Loucy (cell line): ENCODE measurements at regions not wholly inside any gene's neighbourhood (a gene's known extent, or its start where the extent isn't known, plus 50 kb on each side); places are given as distances from the start of the nearest gene placed in this dataset.

Experiments used
- H2AFZ ChIP-seq: fragments of 200-600 bp; sonication (generic); 2 replicates; pipeline ENCODE4 v1.6.0; 2016; ENCODE audit warnings: antibody characterized with exemption, mild to moderate bottlenecking, low read length, moderate library complexity
- H3F3A ChIP-seq: fragments of 200-600 bp; 2 replicates; pipeline ENCODE4 v1.6.0; 2016; ENCODE audit warnings: antibody characterized with exemption, low read depth, mild to moderate bottlenecking
- H3K27me3 ChIP-seq: fragments of 200-600 bp; sonication (generic); 2 replicates; pipeline ENCODE4 v1.6.1; 2014; ENCODE audit warnings: low read length, mild to moderate bottlenecking; ENCODE audit not compliant: insufficient read depth, poor library complexity, severe bottlenecking
- H3K36me3 ChIP-seq: fragments of 200-600 bp; sonication (generic); 2 replicates; pipeline ENCODE4 v1.6.1; 2016; ENCODE audit warnings: low read length; ENCODE audit not compliant: insufficient read depth
- H3K4me1 ChIP-seq: fragments of 200-600 bp; sonication (generic); 2 replicates; pipeline ENCODE4 v1.5.1; 2014; ENCODE audit warnings: low read length, mild to moderate bottlenecking; ENCODE audit not compliant: insufficient read depth, poor library complexity, severe bottlenecking
- H3K4me2 ChIP-seq: fragments of 200-600 bp; sonication (generic); 2 replicates; pipeline ENCODE4 v1.6.0; 2014; ENCODE audit warnings: antibody characterized with exemption, low read length, low read depth, mild to moderate bottlenecking; ENCODE audit not compliant: poor library complexity, severe bottlenecking
- H3K4me3 ChIP-seq: fragments of 200-600 bp; sonication (generic); 2 replicates; pipeline ENCODE4 v1.5.1; 2014; ENCODE audit warnings: low read length, mild to moderate bottlenecking, mixed read lengths; ENCODE audit not compliant: poor library complexity, severe bottlenecking
- H3K79me2 ChIP-seq: fragments of 200-600 bp; sonication (generic); 2 replicates; pipeline ENCODE4 v1.6.1; 2014; ENCODE audit warnings: low read length; ENCODE audit not compliant: insufficient read depth
- H3K9ac ChIP-seq: fragments of 200-600 bp; sonication (generic); 2 replicates; pipeline ENCODE4 v1.6.0; 2014; ENCODE audit warnings: mild to moderate bottlenecking, low read depth, low read length, moderate library complexity; ENCODE audit not compliant: poor library complexity, severe bottlenecking
- H3K9me2 ChIP-seq: fragments of 200-600 bp; sonication (generic); replicated peaks from 2 replicates; pipeline ENCODE4 v1.6.1; 2016; ENCODE audit warnings: low read depth, low read length, mixed read lengths
- H3K9me3 ChIP-seq: fragments of 200-600 bp; sonication (generic); 2 replicates; pipeline ENCODE4 v1.6.1; 2014; ENCODE audit warnings: mild to moderate bottlenecking, antibody characterized with exemption, low read length, low read depth; ENCODE audit not compliant: insufficient read depth
- H4K20me1 ChIP-seq: fragments of 200-600 bp; sonication (generic); 2 replicates; pipeline ENCODE4 v1.6.0; 2014; ENCODE audit warnings: antibody characterized with exemption, low read length, mild to moderate bottlenecking; ENCODE audit not compliant: insufficient read depth, poor library complexity, severe bottlenecking
- CTCF ChIP-seq: fragments of 200-600 bp; sonication (generic); conservative IDR thresholded peaks from 2 replicates; pipeline ENCODE4 v1.5.1; 2014; ENCODE audit warnings: mild to moderate bottlenecking, antibody characterized with exemption, low read length
- EZH2phosphoT487 ChIP-seq: fragments of 200-600 bp; IDR thresholded peaks from 2 replicates; pipeline ENCODE4 v1.6.1; 2018; ENCODE audit warnings: antibody characterized with exemption, mild to moderate bottlenecking, moderate library complexity, borderline replicate concordance

- H3K27me3 ChIP-seq = no peaks in the 10 kb centered on the region
Observed at GRCh38 chr2:59974051-59974766, 579.2 kb downstream of the BCL11A start.

GRCh38 chr2:59969161-59969560, 584.3 kb downstream of the BCL11A start:
- H4K20me1 ChIP-seq = no peaks in the 10 kb centered on the region
- H3K4me1 ChIP-seq = no peaks in the 10 kb centered on the region
- no peak overlapping the region for H3K4me2 ChIP-seq
- H3K9me3 ChIP-seq = no peaks in the 10 kb centered on the region
- no peak overlapping the region for H2AFZ ChIP-seq
- TF ChIP-seq CTCF (no peak), EZH2phosphoT487 (no peak)
- H3K4me3 ChIP-seq = no peak overlapping the region
- H3K36me3 ChIP-seq = no peaks in the 10 kb centered on the region
- no peaks in the 10 kb centered on the region for H3K27me3 ChIP-seq
- H3K9ac ChIP-seq = no peak overlapping the region
- H3F3A ChIP-seq = no peaks in the 10 kb centered on the region
- no peaks in the 10 kb centered on the region for H3K9me2 ChIP-seq
- H3K79me2 ChIP-seq = no peaks in the 10 kb centered on the region

More at GRCh38 chr2:59974051-59974766, 579.2 kb downstream of the BCL11A start:
- Histone ChIP-seq H2AFZ (no peak overlapping the region), H3K4me2 (no peak overlapping the region), H3F3A (no peaks in the 10 kb centered on the region), H3K9me2 (no peaks in the 10 kb centered on the region), H3K9ac (no peak overlapping the region), H3K36me3 (no peaks in the 10 kb centered on the region), H3K9me3 (no peaks in the 10 kb centered on the region), H3K4me1 (no peaks in the 10 kb centered on the region), H3K79me2 (no peaks in the 10 kb centered on the region), H3K4me3 (no peak overlapping the region), H4K20me1 (no peaks in the 10 kb centered on the region)
- no peak for TF ChIP-seq CTCF
- no peak for TF ChIP-seq EZH2phosphoT487

- Histone ChIP-seq H3K9me3 (no peaks in the 10 kb centered on the region), H3K79me2 (no peaks in the 10 kb centered on the region), H3K4me3 (no peak overlapping the region), H3K9me2 (no peaks in the 10 kb centered on the region), H3K9ac (no peak overlapping the region), H3K4me2 (no peak overlapping the region), H3K27me3 (no peaks in the 10 kb centered on the region), H4K20me1 (no peaks in the 10 kb centered on the region), H3F3A (no peaks in the 10 kb centered on the region), H3K36me3 (no peaks in the 10 kb centered on the region), H3K4me1 (no peaks in the 10 kb centered on the region), H2AFZ (no peak overlapping the region)
- TF ChIP-seq CTCF = no peak
Observed at GRCh38 chr2:59968441-59968840, 585.0 kb downstream of the BCL11A start.
